ENCODE measurements at regions not wholly inside any gene's neighbourhood (a gene's known extent, or its start where the extent isn't known, plus 50 kb on each side); places are given as distances from the start of the nearest gene placed in this dataset.
A peak's percentile ranks its signal among the peaks of the same experiment; 100 is the strongest.

DNA sequence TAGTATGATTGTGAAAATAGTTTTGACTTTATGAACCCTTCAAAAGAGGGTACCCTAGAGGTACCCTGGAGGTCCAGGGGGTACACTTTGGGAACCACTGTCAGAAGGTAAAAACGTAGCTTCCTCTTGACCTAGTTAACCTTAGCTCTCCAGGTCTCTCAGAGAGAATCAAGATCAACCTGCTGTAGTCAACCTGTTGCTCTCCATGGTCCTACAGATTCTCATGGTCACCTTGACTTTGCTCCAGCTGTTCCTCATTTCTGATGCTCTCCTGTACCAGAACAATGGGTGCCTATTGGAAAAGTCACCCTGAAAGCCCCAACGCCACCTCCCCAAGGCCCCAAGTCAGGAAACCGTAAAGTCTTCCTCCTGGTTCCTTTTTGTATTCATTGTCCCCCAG lies 294.4 kb upstream of the CDH4 start:
- no peak for TF ChIP-seq SIN3A (IDR thresholded peaks at IDR 0.05; ENCODE audit: borderline replicate concordance, insufficient read depth, low read length)
- TF ChIP-seq REST (IDR thresholded peaks at IDR 0.05; ENCODE audit: insufficient read depth in 1 of 2, low read depth in 2 of 2, low read length in 2 of 2): peak in 1 of 2 experiments; percentile 80; a peak in 2 of 4 replicates
- no peak for TF ChIP-seq TAF1 (IDR thresholded peaks at IDR 0.05; ENCODE audit: borderline replicate concordance, insufficient read depth, low read length)

DNA sequence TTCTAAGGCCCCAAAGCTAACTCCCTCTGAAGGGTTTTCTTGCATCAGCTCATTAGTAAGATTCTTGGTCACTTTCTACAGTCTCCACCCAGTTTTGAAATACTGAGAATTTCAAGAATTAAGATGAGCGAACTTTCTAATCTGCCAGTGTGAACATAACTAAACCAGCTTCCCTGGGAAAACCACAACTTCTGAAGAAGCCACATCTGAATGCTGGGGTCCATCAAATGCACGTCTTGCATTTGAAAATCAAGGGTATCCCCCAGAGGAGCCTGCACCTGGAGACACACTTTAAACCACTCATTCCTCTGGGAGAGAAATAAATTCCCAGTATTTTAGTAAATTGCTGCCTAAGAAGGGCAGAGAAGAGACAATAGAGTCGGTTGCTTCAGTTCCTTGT lies 292.1 kb upstream of the CDH4 start:
- TF ChIP-seq REST (IDR thresholded peaks at IDR 0.05; ENCODE audit: insufficient read depth in 1 of 2, low read depth in 2 of 2, low read length in 2 of 2) (no peak), FOXP2 (optimal IDR thresholded peaks at IDR 0.05; ENCODE audit: borderline replicate concordance, extremely low read depth, extremely low read length, insufficient read depth) (no peak), POLR2AphosphoS5 (IDR thresholded peaks at IDR 0.05; ENCODE audit: low read depth, low read length) (no peak), TAF1 (IDR thresholded peaks at IDR 0.05; ENCODE audit: borderline replicate concordance, insufficient read depth, low read length) (no peak), SIN3A (IDR thresholded peaks at IDR 0.05; ENCODE audit: borderline replicate concordance, insufficient read depth, low read length) (no peak)

GRCh38 chr20:60960500-60960899 lies 291.6 kb upstream of the CDH4 start:
- no peak for TF ChIP-seq FOXP2 (optimal IDR thresholded peaks at IDR 0.05; ENCODE audit: borderline replicate concordance, extremely low read depth, extremely low read length, insufficient read depth)
- TF ChIP-seq SIN3A (IDR thresholded peaks at IDR 0.05; ENCODE audit: borderline replicate concordance, insufficient read depth, low read length): no peak
- TF ChIP-seq TAF1 (IDR thresholded peaks at IDR 0.05; ENCODE audit: borderline replicate concordance, insufficient read depth, low read length): no peak
- no peak for TF ChIP-seq POLR2AphosphoS5 (IDR thresholded peaks at IDR 0.05; ENCODE audit: low read depth, low read length)
- TF ChIP-seq REST (IDR thresholded peaks at IDR 0.05; ENCODE audit: insufficient read depth in 1 of 2, low read depth in 2 of 2, low read length in 2 of 2): no peak

GRCh38 chr20:60961551-60961950 lies 290.5 kb upstream of the CDH4 start:
- no peak for TF ChIP-seq TAF1 (IDR thresholded peaks at IDR 0.05; ENCODE audit: borderline replicate concordance, insufficient read depth, low read length)
- TF ChIP-seq POLR2AphosphoS5 (IDR thresholded peaks at IDR 0.05; ENCODE audit: low read depth, low read length): no peak

GRCh38 chr20:60962367-60963045 lies 289.6 kb upstream of the CDH4 start:
- TF ChIP-seq POLR2AphosphoS5 (IDR thresholded peaks at IDR 0.05; ENCODE audit: low read depth, low read length): no peak

GRCh38 chr20:60963146-60963545 lies 288.9 kb upstream of the CDH4 start:
- TF ChIP-seq FOXP2 (optimal IDR thresholded peaks at IDR 0.05; ENCODE audit: borderline replicate concordance, extremely low read depth, extremely low read length, insufficient read depth) (no peak), POLR2AphosphoS5 (IDR thresholded peaks at IDR 0.05; ENCODE audit: low read depth, low read length) (no peak), SIN3A (IDR thresholded peaks at IDR 0.05; ENCODE audit: borderline replicate concordance, insufficient read depth, low read length) (no peak), REST (IDR thresholded peaks at IDR 0.05; ENCODE audit: insufficient read depth in 1 of 2, low read depth in 2 of 2, low read length in 2 of 2) (no peak), TAF1 (IDR thresholded peaks at IDR 0.05; ENCODE audit: borderline replicate concordance, insufficient read depth, low read length) (no peak)

Data from PFSK-1 (cell line).